ENCODE measurements at regions not wholly inside any gene's neighbourhood (a gene's known extent, or its start where the extent isn't known, plus 50 kb on each side); places are given as distances from the start of the nearest gene placed in this dataset.
"Not testable (repeated sequence)": the region's sequence is repeated elsewhere in the genome, so short reads cannot be mapped to it uniquely, and the experiment has no call there.

DNA sequence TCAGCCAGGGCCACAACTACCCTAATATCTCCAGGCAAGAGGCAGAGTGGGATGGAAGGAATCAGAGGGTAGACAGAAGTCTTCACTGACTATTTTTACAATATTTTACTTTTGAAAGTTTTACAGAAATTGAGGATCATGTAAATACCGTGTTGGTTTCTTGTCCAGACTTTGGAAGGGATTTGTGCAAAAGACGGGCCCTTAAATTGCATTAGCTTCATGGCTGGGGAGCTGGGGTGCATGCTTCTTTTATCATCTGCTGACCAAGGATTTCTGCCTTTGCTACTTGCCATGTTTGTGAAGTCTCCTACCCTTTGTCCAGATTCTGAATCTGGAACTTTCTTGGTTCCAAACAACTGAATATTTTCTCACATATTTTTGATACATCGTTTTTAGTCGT, 107.7 kb upstream of the GRIN3A start:
- no peak for DNase-seq

DNA sequence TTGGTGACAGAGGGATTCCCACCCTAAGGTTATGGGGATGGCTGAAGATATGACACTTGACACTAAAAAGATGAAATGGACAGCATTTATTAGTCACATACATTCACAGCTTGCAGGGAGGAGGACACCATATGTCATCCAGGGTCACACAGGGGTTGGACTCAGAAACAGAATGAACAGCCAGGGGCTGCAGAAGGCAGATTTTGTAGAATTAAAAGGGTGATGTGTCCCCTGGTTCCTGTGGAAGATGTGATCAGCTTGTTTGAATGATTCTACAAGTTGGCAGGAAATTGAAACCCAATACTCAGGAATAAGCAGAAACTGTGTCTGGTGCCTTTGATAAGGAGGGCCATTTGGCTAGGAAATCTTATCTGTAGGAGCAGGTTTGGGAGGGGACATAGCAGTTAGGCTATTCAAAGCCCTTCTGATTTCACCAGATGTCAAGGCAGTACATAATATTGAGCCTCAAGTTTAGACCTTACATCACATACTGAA, 102.3 kb upstream of the GRIN3A start:
- DNase-seq: no peak

DNA sequence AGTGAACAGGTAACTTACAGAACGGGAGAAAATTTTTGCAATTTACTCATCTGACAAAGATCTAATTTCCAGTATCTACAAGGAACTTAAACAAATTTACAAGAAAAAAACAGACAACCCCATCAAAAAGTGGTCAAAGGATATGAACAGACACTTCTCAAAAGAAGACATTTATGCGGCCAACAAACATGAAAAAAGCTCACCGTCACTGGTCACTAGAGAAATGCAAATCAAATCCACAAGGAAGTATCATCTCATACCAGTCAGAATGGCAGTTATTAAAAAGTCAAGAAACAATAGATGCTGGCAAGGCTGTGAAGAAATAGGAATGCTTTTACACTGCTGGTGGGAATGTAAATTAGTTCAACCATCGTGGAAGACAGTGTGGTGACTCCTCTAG, 100.5 kb upstream of the GRIN3A start:
- DNase-seq: not testable (repeated sequence)

DNA sequence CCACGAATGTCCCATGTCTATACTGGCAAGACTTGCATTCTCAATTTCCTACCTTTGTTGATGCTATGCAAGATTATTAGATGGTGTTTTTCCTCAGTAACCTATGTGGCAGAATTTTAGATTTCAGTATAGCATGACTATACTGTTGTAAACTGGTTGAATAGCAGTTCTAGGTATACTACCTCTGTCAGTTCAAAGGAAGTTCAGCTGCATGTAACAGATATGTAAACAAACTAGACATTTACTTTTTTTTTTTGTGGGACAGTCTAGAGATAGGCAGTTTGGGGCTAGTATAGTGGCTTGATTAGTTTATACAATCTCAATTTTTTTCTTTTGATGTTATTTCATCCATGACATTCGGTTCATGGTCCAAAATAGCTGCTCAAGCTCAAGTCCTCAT, 97.6 kb upstream of the GRIN3A start:
- no peak for DNase-seq

DNA sequence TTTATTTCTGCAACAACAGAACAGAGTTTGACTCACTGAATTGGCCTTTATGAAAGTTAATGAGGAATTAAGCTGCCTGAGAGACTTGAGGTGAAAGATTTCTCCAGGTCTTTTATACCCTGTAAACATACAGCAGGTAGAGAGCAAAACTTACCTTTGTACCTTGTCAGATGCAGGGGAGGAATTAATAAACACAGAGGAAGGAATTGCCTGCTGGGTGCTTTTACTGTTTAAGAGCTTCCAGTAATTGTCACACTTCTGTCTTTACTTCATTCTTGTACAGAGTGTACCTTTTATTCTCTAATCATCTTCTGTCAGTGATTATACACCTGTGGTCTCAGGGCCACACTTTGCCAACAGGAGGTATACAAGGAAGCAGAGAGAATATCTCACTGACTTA, 94.0 kb upstream of the GRIN3A start:
- DNase-seq: no peak

DNA sequence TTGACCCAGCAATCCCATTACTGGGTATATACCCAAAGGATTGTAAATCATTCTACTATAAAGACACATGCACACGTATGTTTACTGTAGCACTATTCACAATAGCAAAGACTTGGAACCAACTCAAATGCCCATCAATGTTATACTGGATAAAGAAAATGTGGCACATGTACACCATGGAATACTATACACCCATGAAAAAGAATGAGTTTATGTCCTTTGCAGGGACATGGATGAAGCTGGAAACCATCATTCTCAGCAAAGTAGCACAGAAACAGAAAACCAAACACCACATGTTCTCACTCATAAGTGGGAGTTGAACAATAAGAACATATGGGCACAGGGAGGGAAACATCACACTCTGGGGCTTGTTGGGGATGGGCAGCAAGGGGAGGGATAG, 83.0 kb upstream of the GRIN3A start:
- DNase-seq: not testable (repeated sequence)

DNA sequence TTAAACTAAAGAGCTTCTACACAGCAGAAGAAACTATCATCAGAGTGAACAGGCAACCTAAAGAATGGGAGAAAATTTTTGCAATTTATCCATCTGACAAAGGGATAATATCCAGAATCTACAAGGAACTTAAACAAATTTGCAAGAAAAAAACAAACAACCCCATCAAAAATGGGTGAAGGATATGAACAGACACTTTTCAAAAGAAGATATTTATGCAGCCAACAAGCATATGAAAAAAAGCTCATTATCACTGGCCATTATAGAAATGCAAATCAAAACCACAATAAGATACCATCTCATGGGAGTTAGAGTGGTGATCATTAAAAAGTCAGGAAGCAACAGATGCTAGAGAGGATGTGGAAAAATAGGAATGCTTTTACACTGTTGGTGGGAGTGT, 82.5 kb upstream of the GRIN3A start:
- not testable (repeated sequence) for DNase-seq

DNA sequence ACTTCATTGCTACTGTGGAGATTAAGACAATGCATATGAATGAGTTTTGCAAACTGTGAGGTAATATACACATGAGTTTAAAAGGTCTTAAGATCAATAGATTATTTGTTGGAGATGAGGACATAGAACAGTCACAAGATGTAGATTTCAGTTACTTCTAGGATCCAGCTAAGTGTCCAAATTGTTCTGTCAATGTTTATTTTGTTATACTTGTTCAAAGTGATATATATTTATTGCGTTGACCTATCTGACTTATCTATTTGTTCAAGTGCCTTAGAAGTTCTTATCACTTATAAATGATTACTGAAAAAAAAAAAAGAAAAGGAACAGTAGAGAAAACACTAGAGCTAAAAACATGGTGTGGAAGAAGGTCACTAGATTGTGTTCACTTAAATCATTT, 75.6 kb upstream of the GRIN3A start:
- no peak for DNase-seq

DNA sequence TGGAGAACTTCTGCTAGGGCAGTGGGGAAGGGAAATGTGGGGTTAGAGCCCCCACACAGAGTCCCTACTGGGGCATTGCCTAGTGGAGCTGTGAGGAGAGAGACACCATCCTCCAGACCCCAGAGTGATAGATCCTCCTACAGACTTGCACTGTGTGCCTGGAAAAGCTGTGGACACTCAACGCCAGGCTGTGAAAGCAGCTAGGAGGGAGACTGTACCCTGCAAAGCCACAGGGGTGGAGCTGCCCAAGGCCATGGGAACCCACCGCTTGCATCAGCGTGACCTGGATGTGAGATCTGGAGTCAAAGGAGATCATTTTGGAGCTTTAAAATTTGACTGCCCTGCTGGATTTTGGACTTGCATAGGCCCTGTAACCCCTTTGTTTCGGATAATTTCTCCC, 69.4 kb upstream of the GRIN3A start:
- not testable (repeated sequence) for DNase-seq

DNA sequence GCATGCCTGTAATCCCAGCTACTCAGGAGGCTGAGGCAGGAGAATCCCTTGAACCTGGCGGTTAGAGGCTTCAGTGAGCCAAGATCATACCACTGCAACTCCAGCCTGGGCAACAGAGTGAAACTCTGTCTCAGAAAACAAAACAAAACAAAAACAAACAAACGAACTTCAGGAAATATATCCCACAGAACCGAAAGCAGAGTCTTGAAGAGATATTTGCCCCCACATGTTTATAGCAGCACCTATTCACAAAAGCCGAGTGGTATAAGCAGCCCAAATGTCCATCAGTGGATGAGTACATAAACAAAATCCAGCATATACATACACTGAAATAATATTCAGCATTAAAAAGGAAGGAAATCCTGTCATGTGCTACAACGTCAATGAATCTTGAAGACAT, 57.6 kb upstream of the GRIN3A start:
- no peak for DNase-seq

DNA sequence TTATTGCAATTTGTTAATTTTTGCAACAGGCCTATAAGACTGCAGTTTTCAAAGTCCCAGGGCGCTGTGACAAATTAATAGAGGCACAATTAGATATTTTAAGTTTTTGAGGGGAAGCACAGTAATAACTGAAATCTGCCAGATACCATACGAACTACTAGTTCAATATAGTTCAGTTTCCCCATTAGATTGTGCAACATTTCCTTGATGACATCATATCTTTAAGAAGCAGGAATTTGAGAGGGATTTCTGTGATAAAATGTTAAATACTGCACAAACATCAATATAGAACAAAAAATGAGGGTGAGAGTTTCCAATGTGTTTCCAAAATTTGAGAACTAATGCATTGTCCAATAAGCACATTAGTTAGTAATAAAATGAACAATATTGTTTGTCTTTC, 56.7 kb upstream of the GRIN3A start:
- no peak for DNase-seq

DNA sequence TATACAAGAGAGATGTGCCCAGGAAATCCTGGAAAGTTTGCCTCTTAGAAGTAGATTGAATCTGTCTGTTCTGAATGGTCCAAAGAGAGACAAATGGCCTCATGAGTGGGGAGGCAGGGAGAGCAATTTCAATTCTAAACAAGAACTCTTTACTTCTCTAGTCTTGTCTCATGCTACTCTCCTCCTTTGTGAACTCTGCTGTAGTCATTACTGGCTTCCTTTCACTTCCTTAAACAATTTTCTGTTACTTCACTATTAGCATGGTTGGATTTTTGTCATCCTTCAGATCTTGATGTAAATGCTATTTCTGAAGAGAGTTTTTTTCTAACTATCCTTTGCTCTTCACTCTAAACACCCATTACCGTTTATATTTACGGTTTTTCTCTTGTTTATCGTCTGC, 54.0 kb upstream of the GRIN3A start:
- DNase-seq: no peak

DNA sequence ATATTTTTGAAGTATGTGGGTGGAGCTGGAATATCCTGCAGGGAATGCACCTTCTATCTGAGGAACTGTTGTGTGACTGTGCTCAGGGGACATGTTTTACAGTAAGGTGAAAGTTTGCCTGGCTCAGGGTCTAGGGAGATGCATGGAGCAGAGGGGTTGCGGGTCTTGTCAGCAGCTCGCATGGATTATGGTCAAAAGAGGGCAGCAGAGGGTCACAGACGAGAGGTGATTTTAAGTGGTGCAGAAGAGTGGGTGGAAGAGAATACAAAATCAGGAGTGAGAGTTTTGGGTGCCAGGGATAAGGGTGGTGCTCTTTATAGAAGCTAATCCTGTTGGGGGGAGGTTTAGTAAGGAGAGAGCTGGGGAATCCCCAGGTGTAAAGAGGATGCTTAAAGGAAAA, 53.5 kb upstream of the GRIN3A start:
- peak in 1 of 5 experiments; percentile 12 for DNase-seq

DNA sequence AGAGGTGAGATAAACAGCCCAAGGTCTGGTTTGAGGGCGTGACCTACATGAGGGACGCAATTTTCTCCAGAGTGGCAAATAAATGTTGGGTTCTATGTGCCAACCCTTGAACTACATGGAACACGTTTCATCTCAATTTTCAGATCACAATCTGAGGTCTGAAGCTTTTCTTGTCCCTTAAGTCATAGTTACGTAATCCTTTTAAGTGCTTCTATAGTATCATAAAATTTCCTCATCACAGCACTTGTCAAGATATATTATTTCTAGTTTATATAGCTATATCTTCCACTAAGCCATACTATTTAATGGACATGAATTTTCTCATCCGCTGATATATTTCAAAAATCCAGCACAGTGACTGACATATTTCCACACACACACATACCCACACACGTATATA, 53.1 kb upstream of the GRIN3A start:
- DNase-seq: no peak
